Keratinocyte (primary cell): ENCODE measurements at regions not wholly inside any gene's neighbourhood (a gene's known extent, or its start where the extent isn't known, plus 50 kb on each side); places are given as distances from the start of the nearest gene placed in this dataset.

Experiments
- DNase-seq: peaks from one replicate; pipeline ENCODE4 v3.0.0-alpha.2; 2011; ENCODE audit warnings: low read depth, missing footprints, low spot score
- FAIRE-seq: peaks from 2 replicates; lab custom pipeline; 2011; peaks lifted over from hg19 to GRCh38; lab: Jason Lieb, UNC
- H2AFZ ChIP-seq: 2 replicates; pipeline ENCODE4 v1.6.0; 2012; ENCODE audit warnings: low read length, control low read depth, inconsistent platforms; ENCODE audit not compliant: control insufficient read depth
- H3K27ac ChIP-seq: 2 replicates; pipeline ENCODE4 v1.5.1; 2011; ENCODE audit warnings: low read length; ENCODE audit not compliant: control insufficient read depth, insufficient read depth
- H3K27me3 ChIP-seq: 3 replicates; pipeline ENCODE4 v1.6.0; 2011; ENCODE audit warnings: low read length; ENCODE audit not compliant: control insufficient read depth, insufficient read depth; ENCODE audit errors: extremely low read depth
- H3K36me3 ChIP-seq, 2 experiments: 2 replicates in 1 of 2; 3 replicates in 1 of 2; pipeline ENCODE4 v1.5.1; 2011; ENCODE audit warnings: low read length in 2 of 2, mild to moderate bottlenecking in 1 of 2; ENCODE audit not compliant: control insufficient read depth in 2 of 2, insufficient read depth in 2 of 2; ENCODE audit errors: extremely low read depth in 1 of 2
- H3K4me1 ChIP-seq: 3 replicates; pipeline ENCODE4 v1.5.1; 2011; ENCODE audit warnings: low read length; ENCODE audit not compliant: control insufficient read depth, insufficient read depth; ENCODE audit errors: extremely low read depth
- H3K4me2 ChIP-seq: 3 replicates; pipeline ENCODE4 v1.6.0; 2011; ENCODE audit warnings: low read depth, low read length; ENCODE audit not compliant: control insufficient read depth, insufficient read depth; ENCODE audit errors: extremely low read depth
- H3K4me3 ChIP-seq, 3 experiments: fragments of 200-600 bp in 1 of 3; sonication (generic) in 1 of 3; 2 replicates in 2 of 3; 3 replicates in 1 of 3; pipeline ENCODE4 v1.5.1; 2011 to 2016; ENCODE audit warnings: low read length in 3 of 3, mild to moderate bottlenecking in 3 of 3, control low read depth in 2 of 3, inconsistent platforms in 1 of 3, low read depth in 1 of 3, mixed read lengths in 1 of 3, mixed run types in 1 of 3, moderate library complexity in 1 of 3; ENCODE audit not compliant: control insufficient read depth in 2 of 3, insufficient read depth in 2 of 3; ENCODE audit errors: extremely low read depth in 1 of 3
- H3K79me2 ChIP-seq: 2 replicates; pipeline ENCODE4 v1.6.0; 2012; ENCODE audit warnings: low read length; ENCODE audit not compliant: control insufficient read depth, insufficient read depth
- H3K9ac ChIP-seq: 3 replicates; pipeline ENCODE4 v1.6.0; 2011; ENCODE audit warnings: low read length; ENCODE audit not compliant: control insufficient read depth, insufficient read depth; ENCODE audit errors: extremely low read depth
- H3K9me1 ChIP-seq: 3 replicates; pipeline ENCODE4 v1.6.0; 2011; ENCODE audit warnings: low read length; ENCODE audit not compliant: control insufficient read depth, insufficient read depth; ENCODE audit errors: extremely low read depth
- H3K9me3 ChIP-seq: 2 replicates; pipeline ENCODE4 v1.5.1; 2012; ENCODE audit warnings: low read depth, low read length; ENCODE audit not compliant: control insufficient read depth
- H4K20me1 ChIP-seq: 3 replicates; pipeline ENCODE4 v1.6.0; 2011; ENCODE audit warnings: low read length; ENCODE audit not compliant: control insufficient read depth, insufficient read depth; ENCODE audit errors: extremely low read depth
- EZH2 ChIP-seq: IDR thresholded peaks from one replicate; pipeline ENCODE4 v1.6.1; 2012; ENCODE audit warnings: inconsistent platforms, mild to moderate bottlenecking, low read length, moderate library complexity
- dilution Hi-C: fragments of 300-500 bp; cut with MboI; formaldehyde crosslinking; loops from one replicate; pipeline ENCODE4 v1.7.0; 2020; ENCODE audit warnings: low sequenced_read_pairs; ENCODE audit not compliant: extremely low pct_ligation_motif_present
- TF ChIP-seq, protein P1 (sequence below), 3 experiments: IDR thresholded peaks in 1 of 3; conservative IDR thresholded peaks in 1 of 3; optimal IDR thresholded peaks in 1 of 3; 2 replicates in 2 of 3; 3 replicates in 1 of 3; pipeline versions ENCODE3 to v1.5.1; 2011; ENCODE audit warnings: low read length in 3 of 3, mild to moderate bottlenecking in 3 of 3, moderate library complexity in 2 of 3, control low read depth in 1 of 3, inconsistent platforms in 1 of 3; ENCODE audit not compliant: insufficient read depth in 2 of 3; ENCODE audit errors: extremely low read depth in 1 of 3

GRCh38 chr13:89796196-89796595, 1551.3 kb upstream of the MIR17HG start:
- TF ChIP-seq, protein P1, sequence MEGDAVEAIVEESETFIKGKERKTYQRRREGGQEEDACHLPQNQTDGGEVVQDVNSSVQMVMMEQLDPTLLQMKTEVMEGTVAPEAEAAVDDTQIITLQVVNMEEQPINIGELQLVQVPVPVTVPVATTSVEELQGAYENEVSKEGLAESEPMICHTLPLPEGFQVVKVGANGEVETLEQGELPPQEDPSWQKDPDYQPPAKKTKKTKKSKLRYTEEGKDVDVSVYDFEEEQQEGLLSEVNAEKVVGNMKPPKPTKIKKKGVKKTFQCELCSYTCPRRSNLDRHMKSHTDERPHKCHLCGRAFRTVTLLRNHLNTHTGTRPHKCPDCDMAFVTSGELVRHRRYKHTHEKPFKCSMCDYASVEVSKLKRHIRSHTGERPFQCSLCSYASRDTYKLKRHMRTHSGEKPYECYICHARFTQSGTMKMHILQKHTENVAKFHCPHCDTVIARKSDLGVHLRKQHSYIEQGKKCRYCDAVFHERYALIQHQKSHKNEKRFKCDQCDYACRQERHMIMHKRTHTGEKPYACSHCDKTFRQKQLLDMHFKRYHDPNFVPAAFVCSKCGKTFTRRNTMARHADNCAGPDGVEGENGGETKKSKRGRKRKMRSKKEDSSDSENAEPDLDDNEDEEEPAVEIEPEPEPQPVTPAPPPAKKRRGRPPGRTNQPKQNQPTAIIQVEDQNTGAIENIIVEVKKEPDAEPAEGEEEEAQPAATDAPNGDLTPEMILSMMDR (optimal IDR thresholded peaks at IDR 0.05 in 1 of 3, IDR thresholded peaks at IDR 0.05 in 1 of 3, conservative IDR thresholded peaks at IDR 0.05 in 1 of 3; ENCODE audit: extremely low read depth in 1 of 3, insufficient read depth in 2 of 3, low read length in 3 of 3) = no peak
- TF ChIP-seq EZH2 = no peak
- Histone ChIP-seq H3K27me3 (no peaks in the 10 kb centered on the region), H2AFZ (no peak overlapping the region), H3K27ac (no peak overlapping the region), H3K9me1 (no peaks in the 10 kb centered on the region), H3K9ac (no peak overlapping the region), H3K4me1 (no peaks in the 10 kb centered on the region), H3K4me2 (no peak overlapping the region), H3K9me3 (no peaks in the 10 kb centered on the region), H3K79me2 (no peaks in the 10 kb centered on the region), H4K20me1 (no peaks in the 10 kb centered on the region), H3K36me3 (no peaks in the 10 kb centered on the region), H3K4me3 (no peak overlapping the region)
- DNase-seq (no peak), FAIRE-seq (no peak)
- dilution Hi-C loops = no loop called here

- no peaks in the 10 kb centered on the region for H3K4me1 ChIP-seq
- DNase-seq = no peak
- no peaks in the 10 kb centered on the region for H4K20me1 ChIP-seq
- H3K36me3 ChIP-seq = no peaks in the 10 kb centered on the region
- H3K27me3 ChIP-seq = no peaks in the 10 kb centered on the region
- H3K27ac ChIP-seq = no peak overlapping the region
- no peak overlapping the region for H2AFZ ChIP-seq
- no peak overlapping the region for H3K4me3 ChIP-seq
- no peaks in the 10 kb centered on the region for H3K9me1 ChIP-seq
- no peak overlapping the region for H3K9ac ChIP-seq
- H3K79me2 ChIP-seq = no peaks in the 10 kb centered on the region
- no peak for FAIRE-seq
- dilution Hi-C loops = no loop called here
- no peak overlapping the region for H3K4me2 ChIP-seq
- TF ChIP-seq, protein P1 (optimal IDR thresholded peaks at IDR 0.05 in 1 of 3, IDR thresholded peaks at IDR 0.05 in 1 of 3, conservative IDR thresholded peaks at IDR 0.05 in 1 of 3; ENCODE audit: extremely low read depth in 1 of 3, insufficient read depth in 2 of 3, low read length in 3 of 3) = no peak
- no peak for TF ChIP-seq EZH2
- no peaks in the 10 kb centered on the region for H3K9me3 ChIP-seq
These were observed 1543.6 kb upstream of the MIR17HG start for GRCh38 chr13:89803839-89804238.
